ENCODE measurements at regions not wholly inside any gene's neighbourhood (a gene's known extent, or its start where the extent isn't known, plus 50 kb on each side); places are given as distances from the start of the nearest gene placed in this dataset.

- TF ChIP-seq POLR2A (IDR thresholded peaks at IDR 0.05) (no peak), CTCF (IDR thresholded peaks at IDR 0.05) (no peak)
Measured at GRCh38 chr13:91036886-91037285, 310.6 kb upstream of the MIR17HG start.

All from thyroid gland (tissue), 4 donors.